B cell (primary cell): ENCODE measurements at regions not wholly inside any gene's neighbourhood (a gene's known extent, or its start where the extent isn't known, plus 50 kb on each side); places are given as distances from the start of the nearest gene placed in this dataset.

ENCODE experiments used
- EZH2 ChIP-seq: IDR thresholded peaks from 2 replicates; pipeline ENCODE4 v1.6.1; 2012; ENCODE audit warnings: borderline replicate concordance, low read depth, mild to moderate bottlenecking, moderate library complexity, low read length; ENCODE audit not compliant: insufficient read depth, poor library complexity, severe bottlenecking
- TF ChIP-seq, protein P1 (sequence below): fragments of 200-600 bp; IDR thresholded peaks from one replicate; pipeline ENCODE4 v1.8.0; 2022; ENCODE audit warnings: antibody characterized with exemption, mild to moderate bottlenecking

DNA sequence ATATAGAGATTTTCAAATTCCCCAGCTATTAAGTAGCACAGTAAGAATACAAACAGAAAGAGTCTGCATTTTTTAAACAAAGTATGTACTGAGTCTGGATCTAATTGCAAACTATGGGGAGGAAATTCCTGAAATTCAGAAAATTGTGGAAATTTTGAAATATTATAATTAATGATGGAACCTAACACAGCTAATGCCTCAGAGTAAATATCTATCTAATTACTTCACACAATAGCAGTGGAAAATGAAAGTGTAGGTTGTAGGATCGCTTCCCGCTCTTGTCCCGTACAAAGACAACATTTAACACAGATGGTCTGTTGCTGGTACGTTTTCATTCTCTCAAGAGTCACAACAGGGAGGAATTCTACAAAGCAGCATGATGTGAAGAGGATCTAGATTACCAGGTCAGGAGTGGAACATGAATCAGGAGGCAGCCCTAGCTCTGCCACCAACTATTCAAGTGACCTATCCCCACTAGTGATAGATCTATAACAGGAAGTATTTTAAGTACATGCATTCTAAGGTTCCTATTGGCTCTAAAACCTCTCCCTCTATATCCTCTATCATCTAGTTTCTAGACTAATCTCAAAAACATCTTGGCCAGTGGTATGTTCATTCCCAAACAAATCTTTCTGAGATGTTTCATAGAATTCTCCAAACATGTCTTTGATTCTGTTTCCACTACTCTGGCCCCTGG is 58.9 kb upstream of the GRAMD2B start:
- TF ChIP-seq, protein P1, sequence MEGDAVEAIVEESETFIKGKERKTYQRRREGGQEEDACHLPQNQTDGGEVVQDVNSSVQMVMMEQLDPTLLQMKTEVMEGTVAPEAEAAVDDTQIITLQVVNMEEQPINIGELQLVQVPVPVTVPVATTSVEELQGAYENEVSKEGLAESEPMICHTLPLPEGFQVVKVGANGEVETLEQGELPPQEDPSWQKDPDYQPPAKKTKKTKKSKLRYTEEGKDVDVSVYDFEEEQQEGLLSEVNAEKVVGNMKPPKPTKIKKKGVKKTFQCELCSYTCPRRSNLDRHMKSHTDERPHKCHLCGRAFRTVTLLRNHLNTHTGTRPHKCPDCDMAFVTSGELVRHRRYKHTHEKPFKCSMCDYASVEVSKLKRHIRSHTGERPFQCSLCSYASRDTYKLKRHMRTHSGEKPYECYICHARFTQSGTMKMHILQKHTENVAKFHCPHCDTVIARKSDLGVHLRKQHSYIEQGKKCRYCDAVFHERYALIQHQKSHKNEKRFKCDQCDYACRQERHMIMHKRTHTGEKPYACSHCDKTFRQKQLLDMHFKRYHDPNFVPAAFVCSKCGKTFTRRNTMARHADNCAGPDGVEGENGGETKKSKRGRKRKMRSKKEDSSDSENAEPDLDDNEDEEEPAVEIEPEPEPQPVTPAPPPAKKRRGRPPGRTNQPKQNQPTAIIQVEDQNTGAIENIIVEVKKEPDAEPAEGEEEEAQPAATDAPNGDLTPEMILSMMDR = no peak
- no peak for TF ChIP-seq EZH2
